ENCODE measurements at regions not wholly inside any gene's neighbourhood (a gene's known extent, or its start where the extent isn't known, plus 50 kb on each side); places are given as distances from the start of the nearest gene placed in this dataset.

- TF ChIP-seq RNF2 (conservative IDR thresholded peaks at IDR 0.05; ENCODE audit: low read depth) = no peak
- no peak for TF ChIP-seq ZFP36 (IDR thresholded peaks at IDR 0.05; ENCODE audit: borderline replicate concordance, low read depth, low read length, partially characterized antibody)
- no peak for TF ChIP-seq MAX (IDR thresholded peaks at IDR 0.05)
These were observed 215.0 kb upstream of the ZFHX3 start for GRCh38 chr16:73262931-73263330.

Data from HepG2 (cell line).